ENCODE measurements at regions not wholly inside any gene's neighbourhood (a gene's known extent, or its start where the extent isn't known, plus 50 kb on each side); places are given as distances from the start of the nearest gene placed in this dataset.

- Histone ChIP-seq H3K9me3 (ENCODE audit: control extremely low read depth in 1 of 3, control insufficient read depth in 2 of 3, insufficient read depth in 1 of 3, low read length in 2 of 3) (no peaks in the 10 kb centered on the region), H3K79me2 (ENCODE audit: control insufficient read depth, insufficient read depth, low read length) (no peaks in the 10 kb centered on the region), H3K36me3 (replicated peaks in 1 of 2; ENCODE audit: control extremely low read depth in 1 of 2, control insufficient read depth in 1 of 2, extremely low read depth in 1 of 2, insufficient read depth in 2 of 2, low read length in 1 of 2) (no peaks in the 10 kb centered on the region), H3K27ac (ENCODE audit: low read length in 2 of 2) (no peak overlapping the region), H3K4me1 (ENCODE audit: control insufficient read depth in 2 of 2, insufficient read depth in 2 of 2, low read length in 2 of 2) (no peaks in the 10 kb centered on the region), H3K4me3 (ENCODE audit: control extremely low read depth in 1 of 5, extremely low read depth in 1 of 5, insufficient read depth in 1 of 5, low read depth in 2 of 5, low read length in 4 of 5) (no peak overlapping the region), H3K27me3 (replicated peaks in 1 of 4; ENCODE audit: control extremely low read depth in 1 of 4, control insufficient read depth in 3 of 4, insufficient read depth in 4 of 4, low read length in 3 of 4) (no peaks in the 10 kb centered on the region), H3K9ac (ENCODE audit: low read length) (no peak overlapping the region), H2AFZ (ENCODE audit: insufficient read depth, low read depth, low read length, poor library complexity, severe bottlenecking) (no peak overlapping the region), H4K20me1 (ENCODE audit: control insufficient read depth, insufficient read depth, low read length, poor library complexity, severe bottlenecking) (no peaks in the 10 kb centered on the region), H3K4me2 (replicated peaks; ENCODE audit: low read depth, low read length, poor library complexity, severe bottlenecking) (no peak overlapping the region)
- TF ChIP-seq, protein P1, sequence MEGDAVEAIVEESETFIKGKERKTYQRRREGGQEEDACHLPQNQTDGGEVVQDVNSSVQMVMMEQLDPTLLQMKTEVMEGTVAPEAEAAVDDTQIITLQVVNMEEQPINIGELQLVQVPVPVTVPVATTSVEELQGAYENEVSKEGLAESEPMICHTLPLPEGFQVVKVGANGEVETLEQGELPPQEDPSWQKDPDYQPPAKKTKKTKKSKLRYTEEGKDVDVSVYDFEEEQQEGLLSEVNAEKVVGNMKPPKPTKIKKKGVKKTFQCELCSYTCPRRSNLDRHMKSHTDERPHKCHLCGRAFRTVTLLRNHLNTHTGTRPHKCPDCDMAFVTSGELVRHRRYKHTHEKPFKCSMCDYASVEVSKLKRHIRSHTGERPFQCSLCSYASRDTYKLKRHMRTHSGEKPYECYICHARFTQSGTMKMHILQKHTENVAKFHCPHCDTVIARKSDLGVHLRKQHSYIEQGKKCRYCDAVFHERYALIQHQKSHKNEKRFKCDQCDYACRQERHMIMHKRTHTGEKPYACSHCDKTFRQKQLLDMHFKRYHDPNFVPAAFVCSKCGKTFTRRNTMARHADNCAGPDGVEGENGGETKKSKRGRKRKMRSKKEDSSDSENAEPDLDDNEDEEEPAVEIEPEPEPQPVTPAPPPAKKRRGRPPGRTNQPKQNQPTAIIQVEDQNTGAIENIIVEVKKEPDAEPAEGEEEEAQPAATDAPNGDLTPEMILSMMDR (IDR thresholded peaks at IDR 0.05) = no peak
- TF ChIP-seq EZH2 (IDR thresholded peaks at IDR 0.05; ENCODE audit: borderline replicate concordance, insufficient read depth, low read depth, low read length, poor library complexity, severe bottlenecking) = no peak
- no peak for DNase-seq
- no CpG with 5 or more reads among the region's 1 CpG for WGBS (ENCODE audit: insufficient coverage)
- intact Hi-C loops (cut with micrococcal nuclease) = no loop called here
- no peak overlapping the region for H3K27ac Mint-ChIP-seq
- POLR2A ChIA-PET = no interaction called here
- H3K9me3 Mint-ChIP-seq (ENCODE audit: insufficient read depth) = no peaks in the 10 kb centered on the region
- ATAC-seq (ENCODE audit: low read depth) = no peak
- CTCF ChIA-PET = no interaction called here
- no peak overlapping the region for H3K4me3 Mint-ChIP-seq
- no peaks in the 10 kb centered on the region for H3K27me3 Mint-ChIP-seq
- H3K4me1 Mint-ChIP-seq = no peaks in the 10 kb centered on the region
Observed at GRCh38 chr2:194915485-194915884, 741.5 kb upstream of the SLC39A10 start.

DNA sequence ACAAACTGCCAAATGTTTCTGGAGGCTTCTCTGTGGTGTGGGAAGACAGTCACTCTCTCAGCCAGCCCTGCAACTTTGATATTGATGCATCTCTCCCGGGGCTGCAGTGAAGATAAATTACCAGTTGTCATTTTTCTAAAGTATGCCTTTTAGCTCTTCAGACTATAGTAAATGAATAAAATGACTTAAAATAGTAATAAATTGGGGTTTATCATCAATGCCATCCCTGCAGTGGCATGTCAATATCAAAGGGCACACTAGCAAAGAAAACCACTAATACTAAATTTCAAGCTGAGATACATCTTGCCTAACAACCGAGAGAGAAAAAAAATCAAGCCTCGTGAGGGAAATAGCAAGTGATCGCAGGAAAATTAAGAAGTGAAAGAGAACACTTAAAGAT lies 749.5 kb upstream of the SLC39A10 start:
- Histone ChIP-seq H3K36me3 (replicated peaks in 1 of 2; ENCODE audit: control extremely low read depth in 1 of 2, control insufficient read depth in 1 of 2, extremely low read depth in 1 of 2, insufficient read depth in 2 of 2, low read length in 1 of 2) (no peaks in the 10 kb centered on the region), H3K27me3 (replicated peaks in 1 of 4; ENCODE audit: control extremely low read depth in 1 of 4, control insufficient read depth in 3 of 4, insufficient read depth in 4 of 4, low read length in 3 of 4) (no peaks in the 10 kb centered on the region), H3K79me2 (ENCODE audit: control insufficient read depth, insufficient read depth, low read length) (no peaks in the 10 kb centered on the region), H3K4me3 (ENCODE audit: control extremely low read depth in 1 of 5, extremely low read depth in 1 of 5, insufficient read depth in 1 of 5, low read depth in 2 of 5, low read length in 4 of 5) (no peak overlapping the region), H4K20me1 (ENCODE audit: control insufficient read depth, insufficient read depth, low read length, poor library complexity, severe bottlenecking) (no peaks in the 10 kb centered on the region), H3K4me2 (replicated peaks; ENCODE audit: low read depth, low read length, poor library complexity, severe bottlenecking) (no peak overlapping the region), H3K9me3 (ENCODE audit: control extremely low read depth in 1 of 3, control insufficient read depth in 2 of 3, insufficient read depth in 1 of 3, low read length in 2 of 3) (no peaks in the 10 kb centered on the region), H3K9ac (ENCODE audit: low read length) (no peak overlapping the region), H3K4me1 (ENCODE audit: control insufficient read depth in 2 of 2, insufficient read depth in 2 of 2, low read length in 2 of 2) (no peaks in the 10 kb centered on the region), H2AFZ (ENCODE audit: insufficient read depth, low read depth, low read length, poor library complexity, severe bottlenecking) (no peak overlapping the region), H3K27ac (ENCODE audit: low read length in 2 of 2) (no peak overlapping the region)
- 93% methylated on average over 2 of the region's 4 CpGs for WGBS (ENCODE audit: insufficient coverage)
- no peak overlapping the region for H3K27ac Mint-ChIP-seq
- intact Hi-C loops (cut with micrococcal nuclease) = no loop called here
- ChIA-PET POLR2A (no interaction called here), CTCF (no interaction called here)
- H3K4me3 Mint-ChIP-seq = no peak overlapping the region
- peaks cover 6% of the 10 kb centered on the region for H3K9me3 Mint-ChIP-seq (ENCODE audit: insufficient read depth)
- H3K27me3 Mint-ChIP-seq = no peaks in the 10 kb centered on the region
- no peaks in the 10 kb centered on the region for H3K4me1 Mint-ChIP-seq
- TF ChIP-seq, protein P1 (IDR thresholded peaks at IDR 0.05) = no peak
- no peak for TF ChIP-seq EZH2 (IDR thresholded peaks at IDR 0.05; ENCODE audit: borderline replicate concordance, insufficient read depth, low read depth, low read length, poor library complexity, severe bottlenecking)
- no peak for ATAC-seq (ENCODE audit: low read depth)
- no peak for DNase-seq

All from B cell (primary cell).